ENCODE measurements at regions not wholly inside any gene's neighbourhood (a gene's known extent, or its start where the extent isn't known, plus 50 kb on each side); places are given as distances from the start of the nearest gene placed in this dataset.
A peak's percentile ranks its signal among the peaks of the same experiment; 100 is the strongest.

DNA sequence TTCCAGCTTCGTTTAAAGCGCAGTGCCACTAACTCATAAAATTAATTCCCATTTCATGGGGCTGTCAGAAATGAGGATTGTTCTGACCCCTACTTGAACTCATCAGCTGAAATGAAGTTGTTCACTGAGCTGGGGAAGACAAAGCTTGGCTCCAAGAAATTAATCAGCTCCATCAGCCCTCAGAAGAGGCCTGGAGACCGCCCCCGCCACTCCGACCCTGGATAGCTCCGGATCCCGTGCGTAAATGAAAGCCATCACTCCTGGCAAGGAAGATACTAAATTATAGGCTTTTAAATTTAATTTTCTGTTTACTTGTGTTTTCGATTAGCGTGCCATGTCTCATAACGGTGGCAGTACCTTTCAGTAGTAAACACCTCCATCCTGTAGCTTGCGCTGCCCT lies 142.8 kb upstream of the IRX2 start:
- H3K4me3 ChIP-seq = no peak overlapping the region
- DNase-seq (ENCODE audit: low read depth in 1 of 2, low spot score in 2 of 2) = peak in 1 of 2 experiments; percentile 16
- H3K27me3 ChIP-seq (replicated peaks) = no peaks in the 10 kb centered on the region
- no peaks in the 10 kb centered on the region for H3K4me1 ChIP-seq (replicated peaks)
- no peaks in the 10 kb centered on the region for H3K36me3 ChIP-seq
- peaks cover 47% of the 10 kb centered on the region for H3K9me3 ChIP-seq (replicated peaks)
- no peak overlapping the region for H3K27ac ChIP-seq

- no peak overlapping the region for H3K4me3 ChIP-seq
- H3K9me3 ChIP-seq (replicated peaks) = peaks cover 47% of the 10 kb centered on the region
- no peaks in the 10 kb centered on the region for H3K36me3 ChIP-seq
- no peaks in the 10 kb centered on the region for H3K4me1 ChIP-seq (replicated peaks)
- no peaks in the 10 kb centered on the region for H3K27me3 ChIP-seq (replicated peaks)
- DNase-seq (ENCODE audit: low read depth in 1 of 2, low spot score in 2 of 2) = peak in 1 of 2 experiments; percentile 40
- no peak overlapping the region for H3K27ac ChIP-seq
Measured at GRCh38 chr5:2892466-2893000, 141.1 kb upstream of the IRX2 start.

GRCh38 chr5:2891781-2892180 lies 140.3 kb upstream of the IRX2 start:
- H3K9me3 ChIP-seq (replicated peaks) = peaks cover 45% of the 10 kb centered on the region
- DNase-seq (ENCODE audit: low read depth in 1 of 2, low spot score in 2 of 2) = peak in 1 of 2 experiments; percentile 32
- H3K27ac ChIP-seq = no peak overlapping the region
- H3K36me3 ChIP-seq = no peaks in the 10 kb centered on the region
- H3K27me3 ChIP-seq (replicated peaks) = no peaks in the 10 kb centered on the region
- no peak overlapping the region for H3K4me3 ChIP-seq
- H3K4me1 ChIP-seq (replicated peaks) = no peaks in the 10 kb centered on the region

GRCh38 chr5:2890011-2890410 lies 138.5 kb upstream of the IRX2 start:
- Histone ChIP-seq H3K27ac (no peak overlapping the region), H3K9me3 (replicated peaks) (peaks cover 38% of the 10 kb centered on the region), H3K4me1 (replicated peaks) (no peaks in the 10 kb centered on the region), H3K27me3 (replicated peaks) (no peaks in the 10 kb centered on the region), H3K36me3 (no peaks in the 10 kb centered on the region), H3K4me3 (no peak overlapping the region)
- peak in 1 of 2 experiments; percentile 29 for DNase-seq (ENCODE audit: low read depth in 1 of 2, low spot score in 2 of 2)

DNA sequence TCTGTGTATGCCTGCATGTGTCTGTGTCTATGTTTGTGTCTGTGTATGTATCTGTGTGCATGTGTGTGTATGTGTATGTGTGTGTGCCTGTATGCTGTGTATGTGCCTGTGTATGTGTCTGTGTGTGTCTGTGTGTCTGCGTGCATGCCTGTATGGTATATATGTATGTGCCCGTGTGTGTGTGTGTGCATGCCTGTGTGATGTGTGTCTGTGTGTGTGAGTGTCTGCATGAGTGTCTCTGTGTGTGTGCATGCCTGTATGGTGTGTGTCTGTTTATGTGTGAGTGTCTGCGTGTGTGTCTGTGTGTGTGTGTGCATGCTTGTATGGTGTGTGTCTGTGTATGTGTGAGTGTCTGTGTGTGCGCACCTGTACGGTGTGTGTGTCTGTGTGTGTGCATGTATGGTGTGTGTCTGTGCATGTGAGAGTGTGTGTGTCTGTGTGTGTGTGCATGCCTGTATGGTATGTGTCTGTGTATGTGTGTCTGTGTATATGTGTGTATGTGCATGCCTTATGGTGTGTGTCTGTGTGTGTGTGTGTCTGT lies 137.1 kb upstream of the IRX2 start:
- Histone ChIP-seq H3K4me1 (replicated peaks) (no peaks in the 10 kb centered on the region), H3K9me3 (replicated peaks) (peaks cover 35% of the 10 kb centered on the region), H3K27ac (no peak overlapping the region), H3K27me3 (replicated peaks) (no peaks in the 10 kb centered on the region), H3K36me3 (no peaks in the 10 kb centered on the region), H3K4me3 (no peak overlapping the region)
- no peak for DNase-seq (ENCODE audit: low read depth in 1 of 2, low spot score in 2 of 2)

DNA sequence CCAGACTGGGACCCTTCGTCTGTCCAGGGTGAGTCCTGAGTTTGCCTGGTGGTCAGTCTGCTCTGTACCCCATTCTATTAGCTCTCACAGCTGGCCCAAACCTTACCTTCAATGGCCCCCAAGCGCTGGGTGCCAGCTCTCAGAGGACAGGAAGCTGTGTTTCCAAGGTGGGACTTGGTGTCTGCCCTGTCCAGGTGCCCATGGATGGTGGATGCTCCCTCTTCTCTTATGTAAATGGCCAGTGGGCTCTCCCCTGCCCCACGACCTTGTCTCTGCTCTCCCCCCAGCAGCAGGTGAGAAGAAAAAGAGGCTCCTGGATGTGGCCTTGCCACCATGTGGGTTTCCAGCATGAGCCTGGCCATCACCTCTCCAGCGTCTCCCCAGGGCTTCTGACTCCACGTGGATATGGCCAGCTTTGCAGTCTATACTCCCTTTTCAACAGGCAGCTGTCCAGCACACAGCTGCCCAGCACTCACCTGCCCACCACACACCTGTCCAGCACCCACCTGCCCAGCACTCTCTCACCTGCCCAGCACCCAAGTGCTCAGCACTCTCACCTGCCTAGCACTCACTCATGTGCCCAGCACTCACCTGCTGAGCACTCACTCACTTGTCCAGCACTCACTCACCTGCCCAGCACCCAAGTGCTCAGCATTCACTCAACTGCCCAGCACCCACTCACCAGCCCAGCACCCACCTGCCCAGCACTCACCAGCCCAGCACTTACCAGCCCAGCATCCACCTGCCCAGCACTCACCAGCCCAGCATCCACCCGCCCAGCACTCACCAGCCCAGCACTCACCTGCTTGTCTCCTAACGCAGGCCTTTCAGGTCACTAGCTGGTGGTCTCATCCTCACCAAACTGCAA lies 136.2 kb upstream of the IRX2 start:
- no peak overlapping the region for H3K27ac ChIP-seq
- no peaks in the 10 kb centered on the region for H3K36me3 ChIP-seq

DNA sequence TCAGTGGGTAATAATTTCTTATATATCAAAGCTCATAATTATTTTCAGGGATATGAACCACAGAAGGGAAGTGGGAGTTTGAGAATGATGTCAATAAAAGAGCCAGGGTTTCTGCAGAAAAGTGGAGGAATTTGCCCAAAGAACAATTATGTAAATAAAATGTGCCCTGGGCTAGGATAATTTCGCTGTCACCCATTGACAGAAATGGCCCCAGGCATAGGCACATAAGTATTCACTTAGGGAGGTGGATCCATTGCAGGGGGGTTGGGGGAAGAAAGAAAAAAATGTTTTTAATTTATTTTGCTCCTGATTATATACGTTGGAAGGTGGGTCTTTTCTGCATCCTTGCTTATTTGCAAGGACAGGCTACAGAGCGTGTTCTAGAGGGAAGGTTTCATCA lies 135.1 kb upstream of the IRX2 start:
- no peak overlapping the region for H3K4me3 ChIP-seq
- no peaks in the 10 kb centered on the region for H3K36me3 ChIP-seq
- H3K9me3 ChIP-seq (replicated peaks) = peaks cover 37% of the 10 kb centered on the region
- no peak overlapping the region for H3K27ac ChIP-seq
- H3K27me3 ChIP-seq (replicated peaks) = no peaks in the 10 kb centered on the region
- H3K4me1 ChIP-seq (replicated peaks) = no peaks in the 10 kb centered on the region
- DNase-seq (ENCODE audit: low read depth in 1 of 2, low spot score in 2 of 2) = no peak

More for the DNA sequence above, 136.2 kb upstream of the IRX2 start:
- DNase-seq (ENCODE audit: low read depth in 1 of 2, low spot score in 2 of 2) = peak in 1 of 2 experiments; percentile 44
- H3K4me3 ChIP-seq = no peak overlapping the region
- H3K9me3 ChIP-seq (replicated peaks) = peaks cover 38% of the 10 kb centered on the region
- no peaks in the 10 kb centered on the region for H3K4me1 ChIP-seq (replicated peaks)
- no peaks in the 10 kb centered on the region for H3K27me3 ChIP-seq (replicated peaks)

GRCh38 chr5:2883771-2884170 lies 132.3 kb upstream of the IRX2 start:
- no peak overlapping the region for H3K27ac ChIP-seq
- H3K36me3 ChIP-seq = no peaks in the 10 kb centered on the region
- H3K4me3 ChIP-seq = no peak overlapping the region
- DNase-seq (ENCODE audit: low read depth in 1 of 2, low spot score in 2 of 2) = peak in 1 of 2 experiments; percentile 20
- H3K27me3 ChIP-seq (replicated peaks) = no peaks in the 10 kb centered on the region
- H3K4me1 ChIP-seq (replicated peaks) = no peaks in the 10 kb centered on the region
- peaks cover 34% of the 10 kb centered on the region for H3K9me3 ChIP-seq (replicated peaks)

- no peak for DNase-seq (ENCODE audit: low read depth in 1 of 2, low spot score in 2 of 2)
- no peak overlapping the region for H3K4me3 ChIP-seq
- peaks cover 33% of the 10 kb centered on the region for H3K9me3 ChIP-seq (replicated peaks)
- H3K36me3 ChIP-seq = no peaks in the 10 kb centered on the region
- no peaks in the 10 kb centered on the region for H3K4me1 ChIP-seq (replicated peaks)
- H3K27me3 ChIP-seq (replicated peaks) = no peaks in the 10 kb centered on the region
- no peak overlapping the region for H3K27ac ChIP-seq
Measured at GRCh38 chr5:2879701-2880100, 128.2 kb upstream of the IRX2 start.

DNA sequence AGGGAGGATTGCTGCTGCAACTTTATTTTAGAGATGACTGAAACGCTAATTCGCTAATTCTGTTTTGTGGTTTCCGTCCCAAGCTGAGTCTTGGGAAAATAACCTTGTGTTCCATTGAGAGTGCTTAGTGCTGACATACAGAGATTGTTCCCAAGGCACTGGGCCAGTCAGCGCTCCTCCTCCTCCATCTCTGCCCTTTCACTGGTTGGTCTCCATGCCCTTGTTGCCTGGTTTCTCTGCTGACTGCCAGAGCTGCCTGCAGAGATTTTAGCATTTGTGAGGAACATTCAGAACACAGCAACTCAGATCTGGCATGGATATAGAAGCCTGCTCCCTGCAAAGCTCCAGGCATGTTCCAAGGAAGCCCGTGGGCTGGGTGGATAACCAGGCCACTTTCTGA lies 126.0 kb upstream of the IRX2 start:
- no peak overlapping the region for H3K4me3 ChIP-seq
- no peaks in the 10 kb centered on the region for H3K36me3 ChIP-seq
- H3K4me1 ChIP-seq (replicated peaks) = no peaks in the 10 kb centered on the region
- peak in 1 of 2 experiments; percentile 22 for DNase-seq (ENCODE audit: low read depth in 1 of 2, low spot score in 2 of 2)
- peaks cover 36% of the 10 kb centered on the region for H3K9me3 ChIP-seq (replicated peaks)
- H3K27ac ChIP-seq = no peak overlapping the region
- H3K27me3 ChIP-seq (replicated peaks) = no peaks in the 10 kb centered on the region

GRCh38 chr5:2876183-2876582 lies 124.7 kb upstream of the IRX2 start:
- Histone ChIP-seq H3K27me3 (replicated peaks) (no peaks in the 10 kb centered on the region), H3K9me3 (replicated peaks) (peaks cover 39% of the 10 kb centered on the region), H3K4me3 (no peak overlapping the region), H3K27ac (no peak overlapping the region), H3K4me1 (replicated peaks) (no peaks in the 10 kb centered on the region), H3K36me3 (no peaks in the 10 kb centered on the region)
- DNase-seq (ENCODE audit: low read depth in 1 of 2, low spot score in 2 of 2) = peak in 1 of 2 experiments; percentile 18

DNA sequence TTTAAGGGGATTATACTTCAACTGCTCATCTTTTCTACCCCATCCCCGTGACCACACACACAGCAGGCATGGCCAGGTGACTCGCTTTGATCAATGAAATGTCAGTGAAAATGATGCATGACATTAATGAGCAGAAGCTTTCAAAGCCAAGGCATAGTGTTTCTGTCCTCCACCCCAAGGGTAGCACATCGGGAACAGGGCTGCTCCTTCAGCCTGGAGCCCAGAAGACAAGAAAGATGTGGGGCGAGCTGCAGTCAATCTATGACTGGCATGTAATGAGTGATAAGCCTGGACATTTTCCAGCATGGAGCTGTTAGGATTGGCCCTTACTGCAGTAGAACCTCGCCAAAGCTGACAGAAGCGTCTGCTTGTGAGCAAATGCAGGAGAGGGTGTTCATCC lies 122.6 kb upstream of the IRX2 start:
- H3K27me3 ChIP-seq (replicated peaks) = no peaks in the 10 kb centered on the region
- DNase-seq (ENCODE audit: low read depth in 1 of 2, low spot score in 2 of 2) = peak in 1 of 2 experiments; percentile 10

GRCh38 chr5:2872676-2873075 lies 121.2 kb upstream of the IRX2 start:
- peak in 1 of 2 experiments; percentile 26 for DNase-seq (ENCODE audit: low read depth in 1 of 2, low spot score in 2 of 2)
- H3K4me3 ChIP-seq = no peak overlapping the region
- H3K27ac ChIP-seq = no peak overlapping the region
- no peaks in the 10 kb centered on the region for H3K4me1 ChIP-seq (replicated peaks)
- H3K9me3 ChIP-seq (replicated peaks) = peaks cover 44% of the 10 kb centered on the region
- H3K36me3 ChIP-seq = no peaks in the 10 kb centered on the region
- no peaks in the 10 kb centered on the region for H3K27me3 ChIP-seq (replicated peaks)

More for the DNA sequence above, 122.6 kb upstream of the IRX2 start:
- Histone ChIP-seq H3K4me1 (replicated peaks) (no peaks in the 10 kb centered on the region), H3K4me3 (no peak overlapping the region), H3K9me3 (replicated peaks) (peaks cover 34% of the 10 kb centered on the region), H3K27ac (no peak overlapping the region), H3K36me3 (no peaks in the 10 kb centered on the region)

DNA sequence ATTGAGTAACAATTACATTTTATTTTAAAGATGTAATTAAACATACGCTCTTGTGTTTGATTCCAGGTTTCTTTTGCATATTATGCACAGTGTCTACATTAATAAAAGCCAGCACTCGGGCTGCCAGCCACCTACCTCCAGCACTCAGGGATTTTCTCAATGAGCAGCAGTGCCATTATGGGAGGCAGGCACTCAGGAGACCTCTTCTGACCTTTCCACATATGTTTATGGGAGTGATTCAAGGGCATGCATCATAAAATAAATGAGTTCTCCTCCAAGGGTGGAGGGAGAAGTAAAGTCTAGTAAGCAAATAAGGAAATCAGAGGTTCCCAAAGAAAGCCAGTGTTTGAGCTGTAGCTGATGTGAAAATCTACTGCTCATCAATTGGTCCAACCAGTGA lies 119.8 kb upstream of the IRX2 start:
- no peaks in the 10 kb centered on the region for H3K27me3 ChIP-seq (replicated peaks)
- no peak overlapping the region for H3K27ac ChIP-seq
- no peak for DNase-seq (ENCODE audit: low read depth in 1 of 2, low spot score in 2 of 2)
- no peaks in the 10 kb centered on the region for H3K36me3 ChIP-seq
- H3K9me3 ChIP-seq (replicated peaks) = peaks cover 53% of the 10 kb centered on the region
- no peak overlapping the region for H3K4me3 ChIP-seq
- no peaks in the 10 kb centered on the region for H3K4me1 ChIP-seq (replicated peaks)
